Activated CD4-positive, alpha-beta T cell treated with anti-CD3 and anti-CD28 coated beads, Interleukin-2, amount 50 U/mL, for 24 hours (primary cell): ENCODE measurements at regions not wholly inside any gene's neighbourhood (a gene's known extent, or its start where the extent isn't known, plus 50 kb on each side); places are given as distances from the start of the nearest gene placed in this dataset.

Experiments
- DNase-seq, 2 donors: peaks; one replicate each; pipeline ENCODE4 v3.0.0-alpha.2; 2020; ENCODE audit warnings: low read depth in 1 of 2, low spot score in 1 of 2

GRCh38 chr1:166221316-166221715 is 54.5 kb upstream of the FAM78B start:
- no peak for DNase-seq

- DNase-seq, result no peak
Observed at GRCh38 chr1:166233750-166234366, 67.1 kb upstream of the FAM78B start.

GRCh38 chr1:166235728-166236127 is 68.9 kb upstream of the FAM78B start:
- DNase-seq, result no peak

GRCh38 chr1:166237675-166238074 is 70.9 kb upstream of the FAM78B start:
- DNase-seq, result no peak

- no peak for DNase-seq
Observed at GRCh38 chr1:166253076-166253779, 86.4 kb upstream of the FAM78B start.

GRCh38 chr1:166258017-166258416 is 91.2 kb upstream of the FAM78B start:
- no peak for DNase-seq

GRCh38 chr1:166261511-166261910 is 94.7 kb upstream of the FAM78B start:
- DNase-seq, result no peak

- no peak for DNase-seq
Observed at GRCh38 chr1:166270476-166271150, 103.8 kb upstream of the FAM78B start.

GRCh38 chr1:166271151-166271538 is 104.3 kb upstream of the FAM78B start:
- no peak for DNase-seq

- DNase-seq, result no peak
Observed at GRCh38 chr1:166272155-166272554, 105.4 kb upstream of the FAM78B start.

- no peak for DNase-seq
Observed at GRCh38 chr1:166272851-166273250, 106.0 kb upstream of the FAM78B start.

GRCh38 chr1:166273618-166274017 is 106.8 kb upstream of the FAM78B start:
- DNase-seq, result no peak

- DNase-seq, result no peak
Observed at GRCh38 chr1:166282391-166283137, 115.8 kb upstream of the FAM78B start.

- no peak for DNase-seq
Observed at GRCh38 chr1:166283190-166283589, 116.4 kb upstream of the FAM78B start.

- no peak for DNase-seq
Observed at GRCh38 chr1:166283600-166283999, 116.8 kb upstream of the FAM78B start.

GRCh38 chr1:166289309-166290050 is 122.7 kb upstream of the FAM78B start:
- no peak for DNase-seq

GRCh38 chr1:166295656-166296055 is 128.9 kb upstream of the FAM78B start:
- DNase-seq, result no peak

- DNase-seq, result no peak
Observed at GRCh38 chr1:166297993-166298392, 131.2 kb upstream of the FAM78B start.

GRCh38 chr1:166300767-166301166 is 134.0 kb upstream of the FAM78B start:
- DNase-seq, result no peak

GRCh38 chr1:166302989-166303758 is 136.4 kb upstream of the FAM78B start:
- DNase-seq, result no peak
